ENCODE measurements at regions not wholly inside any gene's neighbourhood (a gene's known extent, or its start where the extent isn't known, plus 50 kb on each side); places are given as distances from the start of the nearest gene placed in this dataset.

- Histone ChIP-seq H2AFZ (ENCODE audit: insufficient read depth, low read length, poor library complexity) (no peak overlapping the region), H2BK120ac (ENCODE audit: insufficient read depth, low read length, poor library complexity) (no peak overlapping the region), H3K27ac (ENCODE audit: low read depth, low read length) (no peak overlapping the region), H4K12ac (ENCODE audit: low read depth, low read length) (no peak overlapping the region), H3K4me1 (ENCODE audit: control insufficient read depth in 1 of 2, insufficient read depth in 2 of 2, low read length in 2 of 2) (no peaks in the 10 kb centered on the region), H2BK5ac (ENCODE audit: low read depth, low read length, poor library complexity) (no peak overlapping the region), H3K27me3 (ENCODE audit: insufficient read depth, low read length) (no peaks in the 10 kb centered on the region), H3K4me3 (ENCODE audit: low read depth, low read length) (no peak overlapping the region), H2AK5ac (ENCODE audit: low read length) (no peak overlapping the region), H3K36me3 (ENCODE audit: control insufficient read depth in 1 of 2, insufficient read depth in 2 of 2, low read length in 2 of 2) (no peaks in the 10 kb centered on the region), H3K23ac (ENCODE audit: low read length) (no peak overlapping the region), H3K79me1 (ENCODE audit: low read length) (no peaks in the 10 kb centered on the region), H4K91ac (ENCODE audit: low read depth, low read length) (no peak overlapping the region), H3K79me2 (ENCODE audit: control insufficient read depth, insufficient read depth, low read length, poor library complexity) (no peaks in the 10 kb centered on the region), H3K9me3 (ENCODE audit: insufficient read depth, low read depth, low read length) (peaks cover 2% of the 10 kb centered on the region), H4K8ac (ENCODE audit: low read depth, low read length) (no peak overlapping the region), H2BK12ac (ENCODE audit: low read length) (no peak overlapping the region), H3K4me2 (ENCODE audit: low read length) (no peak overlapping the region), H3K18ac (ENCODE audit: low read length) (no peak overlapping the region), H3K14ac (ENCODE audit: low read length) (no peak overlapping the region), H3K4ac (ENCODE audit: low read depth, low read length) (no peak overlapping the region), H3K9ac (ENCODE audit: low read length) (no peak overlapping the region)
- WGBS (ENCODE audit: extremely low coverage, insufficient coverage, insufficient read length) = no CpG with 5 or more reads among the region's 3 CpGs
- no peak for DNase-seq
Measured at GRCh38 chr10:33838731-33839130, 504.3 kb upstream of the NRP1 start.

- no peaks in the 10 kb centered on the region for H3K36me3 ChIP-seq (ENCODE audit: control insufficient read depth in 1 of 2, insufficient read depth in 2 of 2, low read length in 2 of 2)
- H4K91ac ChIP-seq (ENCODE audit: low read depth, low read length) = no peak overlapping the region
- no peak overlapping the region for H3K27ac ChIP-seq (ENCODE audit: low read depth, low read length)
- no peak overlapping the region for H3K4me3 ChIP-seq (ENCODE audit: low read depth, low read length)
- no peak overlapping the region for H3K4ac ChIP-seq (ENCODE audit: low read depth, low read length)
- no peaks in the 10 kb centered on the region for H3K79me2 ChIP-seq (ENCODE audit: control insufficient read depth, insufficient read depth, low read length, poor library complexity)
- H2AFZ ChIP-seq (ENCODE audit: insufficient read depth, low read length, poor library complexity) = no peak overlapping the region
- no peak overlapping the region for H2BK12ac ChIP-seq (ENCODE audit: low read length)
- no peaks in the 10 kb centered on the region for H3K27me3 ChIP-seq (ENCODE audit: insufficient read depth, low read length)
- H3K79me1 ChIP-seq (ENCODE audit: low read length) = no peaks in the 10 kb centered on the region
- no peak overlapping the region for H3K23ac ChIP-seq (ENCODE audit: low read length)
- H3K4me2 ChIP-seq (ENCODE audit: low read length) = no peak overlapping the region
- DNase-seq = no peak
- H2BK5ac ChIP-seq (ENCODE audit: low read depth, low read length, poor library complexity) = no peak overlapping the region
- no peak overlapping the region for H3K18ac ChIP-seq (ENCODE audit: low read length)
- no peak overlapping the region for H3K9ac ChIP-seq (ENCODE audit: low read length)
- H4K8ac ChIP-seq (ENCODE audit: low read depth, low read length) = no peak overlapping the region
- WGBS (ENCODE audit: extremely low coverage, insufficient coverage, insufficient read length) = no CpG with 5 or more reads among the region's 6 CpGs
- H4K12ac ChIP-seq (ENCODE audit: low read depth, low read length) = no peak overlapping the region
- H3K14ac ChIP-seq (ENCODE audit: low read length) = no peak overlapping the region
- H2BK120ac ChIP-seq (ENCODE audit: insufficient read depth, low read length, poor library complexity) = no peak overlapping the region
- H3K4me1 ChIP-seq (ENCODE audit: control insufficient read depth in 1 of 2, insufficient read depth in 2 of 2, low read length in 2 of 2) = no peaks in the 10 kb centered on the region
- no peak overlapping the region for H2AK5ac ChIP-seq (ENCODE audit: low read length)
- H3K9me3 ChIP-seq (ENCODE audit: insufficient read depth, low read depth, low read length) = no peaks in the 10 kb centered on the region
Measured at GRCh38 chr10:33837736-33838135, 503.3 kb upstream of the NRP1 start.

GRCh38 chr10:33835556-33835955 is 501.1 kb upstream of the NRP1 start:
- no peak overlapping the region for H2BK120ac ChIP-seq (ENCODE audit: insufficient read depth, low read length, poor library complexity)
- H3K9ac ChIP-seq (ENCODE audit: low read length) = no peak overlapping the region
- no peak overlapping the region for H3K18ac ChIP-seq (ENCODE audit: low read length)
- no peaks in the 10 kb centered on the region for H3K79me1 ChIP-seq (ENCODE audit: low read length)
- H3K9me3 ChIP-seq (ENCODE audit: insufficient read depth, low read depth, low read length) = no peaks in the 10 kb centered on the region
- H4K12ac ChIP-seq (ENCODE audit: low read depth, low read length) = no peak overlapping the region
- H3K27me3 ChIP-seq (ENCODE audit: insufficient read depth, low read length) = no peaks in the 10 kb centered on the region
- no peak overlapping the region for H2AFZ ChIP-seq (ENCODE audit: insufficient read depth, low read length, poor library complexity)
- H2BK12ac ChIP-seq (ENCODE audit: low read length) = no peak overlapping the region
- H4K8ac ChIP-seq (ENCODE audit: low read depth, low read length) = no peak overlapping the region
- no peak overlapping the region for H3K4ac ChIP-seq (ENCODE audit: low read depth, low read length)
- no peak overlapping the region for H3K23ac ChIP-seq (ENCODE audit: low read length)
- H3K4me2 ChIP-seq (ENCODE audit: low read length) = no peak overlapping the region
- no peak overlapping the region for H2AK5ac ChIP-seq (ENCODE audit: low read length)
- H3K36me3 ChIP-seq (ENCODE audit: control insufficient read depth in 1 of 2, insufficient read depth in 2 of 2, low read length in 2 of 2) = no peaks in the 10 kb centered on the region
- H3K14ac ChIP-seq (ENCODE audit: low read length) = no peak overlapping the region
- H3K27ac ChIP-seq (ENCODE audit: low read depth, low read length) = no peak overlapping the region
- H3K79me2 ChIP-seq (ENCODE audit: control insufficient read depth, insufficient read depth, low read length, poor library complexity) = no peaks in the 10 kb centered on the region
- H3K4me1 ChIP-seq (ENCODE audit: control insufficient read depth in 1 of 2, insufficient read depth in 2 of 2, low read length in 2 of 2) = no peaks in the 10 kb centered on the region
- DNase-seq = no peak
- H2BK5ac ChIP-seq (ENCODE audit: low read depth, low read length, poor library complexity) = no peak overlapping the region
- no peak overlapping the region for H3K4me3 ChIP-seq (ENCODE audit: low read depth, low read length)
- WGBS (ENCODE audit: extremely low coverage, insufficient coverage, insufficient read length) = no CpG with 5 or more reads among the region's 1 CpG
- no peak overlapping the region for H4K91ac ChIP-seq (ENCODE audit: low read depth, low read length)

DNA sequence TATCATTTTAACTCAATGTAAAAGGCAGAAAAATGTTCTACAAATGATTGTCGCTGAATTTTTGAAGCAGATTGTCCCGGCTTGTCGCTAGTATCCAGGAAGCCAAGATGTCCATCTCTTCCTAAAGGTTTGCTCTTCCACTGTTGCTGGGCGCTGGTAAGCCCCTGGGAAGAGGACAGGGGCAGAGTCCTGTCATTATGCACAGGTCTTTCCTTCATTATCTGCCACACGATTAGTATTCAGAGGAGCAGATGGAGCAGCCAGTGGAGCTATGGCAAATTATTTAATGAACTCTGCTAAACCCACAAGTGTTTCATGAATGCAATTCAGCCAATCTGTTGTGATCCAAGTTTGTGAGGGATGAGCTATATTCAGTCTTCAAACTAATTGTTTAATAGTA is 499.1 kb upstream of the NRP1 start:
- Histone ChIP-seq H2BK12ac (ENCODE audit: low read length) (no peak overlapping the region), H2BK120ac (ENCODE audit: insufficient read depth, low read length, poor library complexity) (no peak overlapping the region), H4K91ac (ENCODE audit: low read depth, low read length) (no peak overlapping the region), H3K4ac (ENCODE audit: low read depth, low read length) (no peak overlapping the region), H3K27ac (ENCODE audit: low read depth, low read length) (no peak overlapping the region), H3K79me1 (ENCODE audit: low read length) (no peaks in the 10 kb centered on the region), H3K79me2 (ENCODE audit: control insufficient read depth, insufficient read depth, low read length, poor library complexity) (no peaks in the 10 kb centered on the region), H3K23ac (ENCODE audit: low read length) (no peak overlapping the region), H3K4me1 (ENCODE audit: control insufficient read depth in 1 of 2, insufficient read depth in 2 of 2, low read length in 2 of 2) (no peaks in the 10 kb centered on the region), H3K4me2 (ENCODE audit: low read length) (no peak overlapping the region), H2AFZ (ENCODE audit: insufficient read depth, low read length, poor library complexity) (no peak overlapping the region), H3K27me3 (ENCODE audit: insufficient read depth, low read length) (no peaks in the 10 kb centered on the region), H2BK5ac (ENCODE audit: low read depth, low read length, poor library complexity) (no peak overlapping the region), H3K4me3 (ENCODE audit: low read depth, low read length) (no peak overlapping the region), H2AK5ac (ENCODE audit: low read length) (no peak overlapping the region), H3K14ac (ENCODE audit: low read length) (no peak overlapping the region), H3K9me3 (ENCODE audit: insufficient read depth, low read depth, low read length) (no peaks in the 10 kb centered on the region), H3K9ac (ENCODE audit: low read length) (no peak overlapping the region), H3K18ac (ENCODE audit: low read length) (no peak overlapping the region), H4K12ac (ENCODE audit: low read depth, low read length) (no peak overlapping the region), H3K36me3 (ENCODE audit: control insufficient read depth in 1 of 2, insufficient read depth in 2 of 2, low read length in 2 of 2) (no peaks in the 10 kb centered on the region), H4K8ac (ENCODE audit: low read depth, low read length) (no peak overlapping the region)
- WGBS (ENCODE audit: extremely low coverage, insufficient coverage, insufficient read length) = no CpG with 5 or more reads among the region's 5 CpGs
- no peak for DNase-seq

Data from trophoblast cell (in vitro differentiated cells and primary cell).